GM12892 (cell line): ENCODE measurements at regions not wholly inside any gene's neighbourhood (a gene's known extent, or its start where the extent isn't known, plus 50 kb on each side); places are given as distances from the start of the nearest gene placed in this dataset.

Source experiments
- POLR2A ChIP-seq: IDR thresholded peaks from 2 replicates; pipeline ENCODE4 v1.6.1; 2011; ENCODE audit warnings: low read depth, low read length, control low read depth
- TAF1 ChIP-seq: IDR thresholded peaks from 2 replicates; pipeline ENCODE4 v1.6.1; 2011; ENCODE audit warnings: low read depth, mild to moderate bottlenecking, control low read depth, low read length, borderline replicate concordance

DNA sequence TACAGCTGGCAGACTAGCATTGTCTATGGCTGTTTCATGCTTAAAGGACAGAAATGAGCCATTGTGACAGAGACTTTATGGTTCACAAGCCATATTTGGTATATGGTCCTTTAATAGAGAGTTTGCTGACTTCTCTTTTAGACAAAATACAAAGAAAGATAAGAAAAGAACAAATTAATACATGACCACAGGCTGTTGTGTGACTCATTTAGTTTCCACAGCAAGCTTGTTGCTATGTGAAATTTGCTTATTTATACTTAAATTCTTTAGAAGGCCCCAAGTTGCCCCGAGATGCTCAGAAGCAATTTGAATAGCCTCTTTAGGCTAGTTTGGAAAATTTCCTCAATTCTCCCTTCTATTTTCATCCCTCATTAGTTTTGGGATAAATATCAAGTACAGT is 315.3 kb upstream of the RPS23 start:
- TF ChIP-seq TAF1 (no peak), POLR2A (no peak)
